Lower leg skin (tissue), 3 donors: ENCODE measurements at regions not wholly inside any gene's neighbourhood (a gene's known extent, or its start where the extent isn't known, plus 50 kb on each side); places are given as distances from the start of the nearest gene placed in this dataset.

ENCODE experiments used
- CTCF ChIP-seq, 3 donors: fragments of 450-650 bp; IDR thresholded peaks; one replicate each; pipeline ENCODE4 v1.5.1; 2016; ENCODE audit warnings: antibody characterized with exemption in 3 of 3, mild to moderate bottlenecking in 3 of 3, moderate library complexity in 2 of 3
- POLR2A ChIP-seq, 2 donors: fragments of 450-650 bp; IDR thresholded peaks; one replicate each; pipeline ENCODE4 v1.6.1; 2016 to 2017; ENCODE audit warnings: antibody characterized with exemption in 2 of 2, mild to moderate bottlenecking in 1 of 2, moderate library complexity in 1 of 2

GRCh38 chr6:85066266-85066665, 301.9 kb upstream of the TBX18 start:
- TF ChIP-seq CTCF (IDR thresholded peaks at IDR 0.05) (no peak), POLR2A (IDR thresholded peaks at IDR 0.05) (no peak)
